H9 (cell line): ENCODE measurements at regions not wholly inside any gene's neighbourhood (a gene's known extent, or its start where the extent isn't known, plus 50 kb on each side); places are given as distances from the start of the nearest gene placed in this dataset.

Experiments used
- DNase-seq: peaks from one replicate; pipeline ENCODE4 v3.0.0-alpha.2; 2017
- H2AFZ ChIP-seq: one replicate; pipeline ENCODE4 v1.6.1; 2013; ENCODE audit warnings: mild to moderate bottlenecking, low read length, control low read depth, moderate library complexity
- H2AK5ac ChIP-seq: 2 replicates; pipeline ENCODE4 v1.6.1; 2013; ENCODE audit warnings: low read length, control low read depth, mixed read lengths; ENCODE audit not compliant: insufficient read length
- H2BK120ac ChIP-seq: one replicate; pipeline ENCODE4 v1.6.1; 2013; ENCODE audit warnings: low read depth, mild to moderate bottlenecking, low read length, control low read depth, inconsistent platforms; ENCODE audit not compliant: poor library complexity, severe bottlenecking
- H2BK12ac ChIP-seq: 2 replicates; pipeline ENCODE4 v1.6.1; 2013; ENCODE audit warnings: low read length, control low read depth, mixed read lengths, low read depth; ENCODE audit not compliant: insufficient read length
- H2BK15ac ChIP-seq: 2 replicates; pipeline ENCODE4 v1.6.1; 2013; ENCODE audit warnings: low read depth, low read length, control low read depth
- H2BK20ac ChIP-seq: one replicate; pipeline ENCODE4 v1.6.1; 2013; ENCODE audit warnings: low read depth, mild to moderate bottlenecking, low read length, control low read depth, inconsistent platforms; ENCODE audit not compliant: poor library complexity, severe bottlenecking
- H2BK5ac ChIP-seq: 2 replicates; pipeline ENCODE4 v1.6.1; 2013; ENCODE audit warnings: low read length, control low read depth, mixed read lengths; ENCODE audit not compliant: insufficient read length
- H3K14ac ChIP-seq: 2 replicates; pipeline ENCODE4 v1.6.1; 2013; ENCODE audit warnings: low read length, control low read depth; ENCODE audit not compliant: insufficient read depth
- H3K18ac ChIP-seq: 2 replicates; pipeline ENCODE4 v1.6.1; 2013; ENCODE audit warnings: low read depth, mild to moderate bottlenecking, mixed read lengths, low read length, control low read depth; ENCODE audit not compliant: insufficient read length
- H3K23ac ChIP-seq: 2 replicates; pipeline ENCODE4 v1.6.1; 2013; ENCODE audit warnings: low read length, control low read depth, mixed read lengths, low read depth; ENCODE audit not compliant: insufficient read length
- H3K23me2 ChIP-seq: 2 replicates; pipeline ENCODE4 v1.6.1; 2013; ENCODE audit warnings: low read depth, mild to moderate bottlenecking, mixed read lengths, low read length, control low read depth; ENCODE audit not compliant: insufficient read length, poor library complexity, severe bottlenecking
- H3K27ac ChIP-seq: 2 replicates; pipeline ENCODE4 v1.5.1; 2013; ENCODE audit warnings: low read length, control low read depth, mixed read lengths, low read depth; ENCODE audit not compliant: insufficient read length
- H3K27me3 ChIP-seq: 2 replicates; pipeline ENCODE4 v1.6.1; 2013; ENCODE audit warnings: low read length, control low read depth, inconsistent platforms; ENCODE audit not compliant: insufficient read depth
- H3K4ac ChIP-seq: 2 replicates; pipeline ENCODE4 v1.6.1; 2013; ENCODE audit warnings: low read depth, mild to moderate bottlenecking, control low read depth, inconsistent platforms, low read length, moderate library complexity
- H3K4me1 ChIP-seq: 2 replicates; pipeline ENCODE4 v1.6.1; 2013; ENCODE audit warnings: low read length, control low read depth, inconsistent platforms; ENCODE audit not compliant: insufficient read depth
- H3K4me2 ChIP-seq: 2 replicates; pipeline ENCODE4 v1.6.1; 2013; ENCODE audit warnings: low read length, control low read depth, mixed read lengths; ENCODE audit not compliant: insufficient read length, insufficient read depth
- H3K56ac ChIP-seq: 2 replicates; pipeline ENCODE4 v1.6.1; 2013; ENCODE audit warnings: low read depth, mild to moderate bottlenecking, mixed read lengths, low read length, control low read depth; ENCODE audit not compliant: insufficient read length
- H3K79me1 ChIP-seq: 2 replicates; pipeline ENCODE4 v1.6.1; 2013; ENCODE audit warnings: low read depth, mild to moderate bottlenecking, moderate library complexity, low read length, control low read depth, inconsistent platforms; ENCODE audit not compliant: insufficient read depth, poor library complexity, severe bottlenecking
- H3K79me2 ChIP-seq: 2 replicates; pipeline ENCODE4 v1.6.1; 2013; ENCODE audit warnings: low read length, control low read depth, inconsistent platforms; ENCODE audit not compliant: insufficient read depth
- H3K9ac ChIP-seq: 2 replicates; pipeline ENCODE4 v1.6.1; 2013; ENCODE audit warnings: low read length, control low read depth, mixed read lengths; ENCODE audit not compliant: insufficient read length; ENCODE audit errors: extremely low read depth
- H3K9me3 ChIP-seq: one replicate; pipeline ENCODE4 v1.6.1; 2013; ENCODE audit warnings: low read depth, low read length, inconsistent platforms; ENCODE audit not compliant: control insufficient read depth
- H3T11ph ChIP-seq: one replicate; pipeline ENCODE4 v1.6.1; 2013; ENCODE audit warnings: mild to moderate bottlenecking, low read length, control low read depth, inconsistent platforms
- H4K20me1 ChIP-seq: one replicate; pipeline ENCODE4 v1.6.1; 2013; ENCODE audit not compliant: control insufficient read depth, insufficient read length, insufficient read depth
- H4K5ac ChIP-seq: 2 replicates; pipeline ENCODE4 v1.6.1; 2013; ENCODE audit warnings: low read depth, mild to moderate bottlenecking, mixed read lengths, low read length, control low read depth; ENCODE audit not compliant: insufficient read length
- H4K8ac ChIP-seq: replicated peaks from 2 replicates; pipeline ENCODE4 v1.6.1; 2013; ENCODE audit warnings: low read length, control low read depth, mixed read lengths, low read depth; ENCODE audit not compliant: insufficient read length
- H4K91ac ChIP-seq: 2 replicates; pipeline ENCODE4 v1.6.1; 2013; ENCODE audit warnings: low read depth, mild to moderate bottlenecking, moderate library complexity, mixed read lengths, low read length, control low read depth; ENCODE audit not compliant: insufficient read length
- H3K27ac Mint-ChIP-seq, 3 experiments: 2 replicates in 2 of 3; 3 replicates in 1 of 3; pipeline ENCODE4 v1.8.0; 2020 to 2021; ENCODE audit warnings: mixed read lengths in 3 of 3, mild to moderate bottlenecking in 1 of 3, moderate library complexity in 1 of 3
- H3K27me3 Mint-ChIP-seq: 2 replicates; pipeline ENCODE4 v1.8.0; 2021; ENCODE audit warnings: low read depth, mild to moderate bottlenecking, moderate library complexity, mixed read lengths
- H3K36me3 Mint-ChIP-seq, 3 experiments: 2 replicates in 2 of 3; 3 replicates in 1 of 3; pipeline ENCODE4 v1.8.0; 2020 to 2021; ENCODE audit warnings: low read depth in 3 of 3, mixed read lengths in 3 of 3; ENCODE audit not compliant: insufficient read depth in 1 of 3
- H3K4me1 Mint-ChIP-seq, 2 experiments: 2 replicates each; pipeline ENCODE4 v1.8.0; 2020; ENCODE audit warnings: mixed read lengths in 2 of 2
- H3K4me3 Mint-ChIP-seq, 2 experiments: 2 replicates in 1 of 2; 3 replicates in 1 of 2; pipeline ENCODE4 v1.8.0; 2020 to 2021; ENCODE audit warnings: mild to moderate bottlenecking in 2 of 2, mixed read lengths in 2 of 2, moderate library complexity in 1 of 2
- H3K9me3 Mint-ChIP-seq, 2 experiments: 2 replicates in 1 of 2; 3 replicates in 1 of 2; pipeline ENCODE4 v1.8.0; 2020; ENCODE audit warnings: mild to moderate bottlenecking in 2 of 2, mixed read lengths in 2 of 2, moderate library complexity in 1 of 2
- WGBS: extraction: QIAGEN DNeasy Blood & Tissue Kit; methylation state at CpG from one replicate; pipeline ENCODE4 v1.1.7; 2013; ENCODE audit warnings: missing lambda C conversion rate, low lambda C conversion rate, mixed read lengths; ENCODE audit not compliant: insufficient read length; ENCODE audit errors: extremely low coverage; 5-methylcytosine and 5-hydroxymethylcytosine counted together
- TF ChIP-seq, protein P1 (sequence below): fragments of 200-600 bp; sonication (generic); conservative IDR thresholded peaks from 3 replicates; pipeline ENCODE4 v1.8.0; 2021; ENCODE audit warnings: antibody characterized with exemption, mild to moderate bottlenecking

DNA sequence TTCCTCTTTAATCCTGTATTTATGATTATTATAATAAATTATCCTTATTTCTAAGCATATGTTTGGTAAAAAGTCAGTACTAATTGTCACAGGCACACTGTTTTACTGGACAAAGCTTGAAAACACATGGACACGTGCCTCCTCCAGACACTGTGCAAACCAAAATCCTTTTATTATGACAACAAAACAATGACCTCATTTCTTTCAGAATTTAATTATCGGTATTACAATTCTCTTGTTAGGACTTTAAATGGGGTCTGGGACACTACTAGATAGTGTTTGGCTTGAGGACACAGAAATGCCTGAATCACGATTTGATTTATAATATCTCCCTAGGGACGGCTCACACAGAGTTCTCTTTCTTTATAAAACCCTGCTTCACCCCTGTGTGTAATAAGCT lies 107.3 kb upstream of the IGSF10 start:
- Histone ChIP-seq H2BK5ac (no peak overlapping the region), H3K27me3 (no peaks in the 10 kb centered on the region), H3K9ac (no peak overlapping the region), H3K4me1 (peaks cover 3% of the 10 kb centered on the region; the same call in 1 of the 2 replicates), H3K14ac (no peak overlapping the region), H3K9me3 (no peaks in the 10 kb centered on the region), H3T11ph (no peak overlapping the region), H4K91ac (no peak overlapping the region), H2AFZ (no peak overlapping the region), H3K79me2 (no peaks in the 10 kb centered on the region), H2AK5ac (no peak overlapping the region), H2BK15ac (no peak overlapping the region), H3K27ac (no peak overlapping the region), H3K23me2 (no peaks in the 10 kb centered on the region), H2BK20ac (no peak overlapping the region), H4K5ac (no peak overlapping the region), H3K79me1 (no peaks in the 10 kb centered on the region), H4K8ac (no peak overlapping the region), H3K4me2 (no peak overlapping the region), H3K4ac (no peak overlapping the region), H3K18ac (no peak overlapping the region), H3K23ac (no peak overlapping the region), H3K56ac (no peak overlapping the region), H2BK120ac (no peak overlapping the region), H2BK12ac (no peak overlapping the region), H4K20me1 (no peaks in the 10 kb centered on the region)
- Mint-ChIP-seq H3K9me3 (peaks cover 3 to 8% of the 10 kb centered on the region in 2 experiments; a peak in 3 of 5 replicates), H3K4me1 (peaks cover 12 to 17% of the 10 kb centered on the region in 2 experiments), H3K36me3 (peaks cover 0 to 4% (median 2%) of the 10 kb centered on the region in 3 experiments; a peak in 2 of 7 replicates), H3K4me3 (no peak overlapping the region), H3K27ac (no peak overlapping the region), H3K27me3 (peaks cover 2% of the 10 kb centered on the region)
- DNase-seq = no peak
- TF ChIP-seq, protein P1, sequence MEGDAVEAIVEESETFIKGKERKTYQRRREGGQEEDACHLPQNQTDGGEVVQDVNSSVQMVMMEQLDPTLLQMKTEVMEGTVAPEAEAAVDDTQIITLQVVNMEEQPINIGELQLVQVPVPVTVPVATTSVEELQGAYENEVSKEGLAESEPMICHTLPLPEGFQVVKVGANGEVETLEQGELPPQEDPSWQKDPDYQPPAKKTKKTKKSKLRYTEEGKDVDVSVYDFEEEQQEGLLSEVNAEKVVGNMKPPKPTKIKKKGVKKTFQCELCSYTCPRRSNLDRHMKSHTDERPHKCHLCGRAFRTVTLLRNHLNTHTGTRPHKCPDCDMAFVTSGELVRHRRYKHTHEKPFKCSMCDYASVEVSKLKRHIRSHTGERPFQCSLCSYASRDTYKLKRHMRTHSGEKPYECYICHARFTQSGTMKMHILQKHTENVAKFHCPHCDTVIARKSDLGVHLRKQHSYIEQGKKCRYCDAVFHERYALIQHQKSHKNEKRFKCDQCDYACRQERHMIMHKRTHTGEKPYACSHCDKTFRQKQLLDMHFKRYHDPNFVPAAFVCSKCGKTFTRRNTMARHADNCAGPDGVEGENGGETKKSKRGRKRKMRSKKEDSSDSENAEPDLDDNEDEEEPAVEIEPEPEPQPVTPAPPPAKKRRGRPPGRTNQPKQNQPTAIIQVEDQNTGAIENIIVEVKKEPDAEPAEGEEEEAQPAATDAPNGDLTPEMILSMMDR = no peak
- no CpG with 5 or more reads among the region's 4 CpGs for WGBS
